Hippocampal formation (tissue), 2 donors: ENCODE measurements at regions not wholly inside any gene's neighbourhood (a gene's known extent, or its start where the extent isn't known, plus 50 kb on each side); places are given as distances from the start of the nearest gene placed in this dataset.

Experiments used
- DNase-seq, 2 donors: peaks; one replicate each; lab custom pipeline; 2025; lab: John Stamatoyannopoulos, UW

DNA sequence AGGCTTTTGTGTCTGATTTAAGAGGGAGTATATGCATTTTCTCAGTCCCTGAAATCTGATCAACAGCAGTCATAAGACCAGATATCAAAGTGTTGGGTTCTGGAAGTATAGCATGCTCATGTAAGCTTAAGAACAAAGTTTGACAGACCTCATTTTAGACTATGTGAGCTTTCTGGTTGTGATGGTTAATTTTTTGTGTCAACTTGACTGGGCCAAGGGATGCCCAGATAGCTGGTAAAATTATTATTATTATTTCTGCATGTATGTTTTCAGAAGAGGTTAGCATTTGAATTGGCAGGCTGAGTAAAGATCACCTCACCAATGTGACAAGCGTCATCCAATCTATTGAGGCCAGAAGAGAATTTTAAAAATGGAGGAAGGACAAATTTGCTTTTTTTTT, 63.5 kb upstream of the FRMD4A start:
- no peak for DNase-seq

DNA sequence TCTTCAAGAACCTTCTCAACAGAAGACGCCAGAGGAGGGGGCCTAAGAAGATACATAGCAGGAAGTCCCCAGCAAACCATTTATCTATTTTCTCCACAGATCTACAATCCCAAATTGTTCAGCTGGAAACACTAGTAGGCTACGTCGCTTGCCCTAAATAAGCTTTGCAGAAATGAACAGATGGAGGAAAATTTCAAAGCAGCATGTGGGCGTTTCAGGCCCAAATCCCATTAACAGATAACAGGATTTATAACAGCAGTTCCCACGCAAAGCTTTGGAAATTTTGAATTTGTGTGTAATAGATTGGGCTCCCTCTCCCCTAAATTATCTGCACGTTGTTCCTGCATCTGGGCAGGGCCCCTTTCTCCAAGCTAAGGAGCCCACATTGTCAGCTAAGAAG, 60.6 kb upstream of the FRMD4A start:
- DNase-seq, result peak in 1 of 2 donors; percentile 22

DNA sequence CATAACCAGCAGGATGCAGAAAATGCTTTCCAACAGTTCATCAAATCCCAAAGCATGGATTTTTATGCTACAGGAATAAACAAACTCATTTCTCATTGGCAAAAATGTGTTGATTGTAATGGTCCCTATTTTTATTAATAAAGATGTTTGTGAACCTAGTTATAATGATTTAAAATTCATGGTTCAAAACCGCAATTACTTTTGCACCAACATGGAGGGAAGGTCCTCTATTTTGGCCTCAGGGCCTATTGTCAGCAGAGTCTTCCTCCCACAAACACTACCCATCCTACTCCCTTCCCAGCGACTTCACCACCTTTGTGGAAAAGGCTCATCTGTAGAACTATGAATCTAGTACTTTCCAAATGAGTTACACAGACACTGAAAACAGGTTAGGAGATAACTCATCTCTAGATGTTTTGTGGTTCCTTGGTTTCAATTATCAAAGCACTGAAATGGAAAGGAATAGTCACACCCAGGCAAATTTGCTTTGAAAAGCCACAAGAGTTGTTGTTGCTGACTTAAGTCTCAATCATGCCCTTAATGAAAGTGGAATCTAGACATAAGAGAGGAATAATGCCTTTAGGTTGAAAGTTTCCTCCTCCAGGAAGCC, 59.4 kb upstream of the FRMD4A start:
- no peak for DNase-seq

DNA sequence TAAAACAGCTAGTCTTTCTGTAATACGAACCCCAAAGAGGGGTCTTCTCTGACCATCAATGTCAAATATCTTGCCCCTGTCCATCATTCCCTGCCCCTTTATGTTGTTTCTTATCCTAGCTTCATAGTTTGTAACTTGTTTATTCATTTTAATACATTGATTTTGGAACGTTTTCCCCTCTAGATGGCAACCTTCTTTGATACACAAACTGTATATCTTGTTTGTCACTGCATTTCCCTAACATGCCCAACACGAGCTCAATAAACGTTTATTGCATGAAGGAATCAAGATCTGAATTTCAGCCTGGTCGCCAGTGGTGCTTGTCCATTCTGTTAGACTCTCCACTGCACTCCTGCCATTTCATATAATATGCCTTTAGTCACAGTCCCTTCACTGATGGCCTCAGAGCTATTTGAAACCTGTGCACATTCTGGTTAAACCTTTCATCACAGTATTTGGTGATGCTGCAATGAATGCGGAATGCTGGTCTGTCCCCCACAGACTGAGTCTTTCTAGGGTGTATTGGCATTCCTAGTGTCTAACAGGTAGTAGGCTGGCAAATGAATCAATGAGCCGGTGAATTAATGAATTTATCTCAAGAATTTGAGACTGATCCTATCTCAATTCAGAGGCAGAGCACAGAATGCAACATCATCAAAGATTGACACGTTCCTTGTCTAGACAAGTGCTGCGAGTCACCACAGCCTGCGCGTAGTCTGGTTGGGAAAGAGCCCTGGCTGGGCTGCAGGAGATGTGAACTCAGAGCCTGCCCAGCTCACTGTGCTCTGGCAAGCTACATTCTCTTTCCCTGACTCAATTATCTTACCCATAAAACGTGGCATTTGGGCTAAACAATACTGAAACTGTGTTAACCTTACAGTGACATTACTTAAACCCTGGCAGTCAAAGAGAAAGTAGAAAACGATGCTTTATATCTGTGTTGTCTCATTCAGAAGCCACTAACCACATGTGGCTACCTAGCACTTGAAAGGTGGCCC, 55.2 kb upstream of the FRMD4A start:
- no peak for DNase-seq

DNA sequence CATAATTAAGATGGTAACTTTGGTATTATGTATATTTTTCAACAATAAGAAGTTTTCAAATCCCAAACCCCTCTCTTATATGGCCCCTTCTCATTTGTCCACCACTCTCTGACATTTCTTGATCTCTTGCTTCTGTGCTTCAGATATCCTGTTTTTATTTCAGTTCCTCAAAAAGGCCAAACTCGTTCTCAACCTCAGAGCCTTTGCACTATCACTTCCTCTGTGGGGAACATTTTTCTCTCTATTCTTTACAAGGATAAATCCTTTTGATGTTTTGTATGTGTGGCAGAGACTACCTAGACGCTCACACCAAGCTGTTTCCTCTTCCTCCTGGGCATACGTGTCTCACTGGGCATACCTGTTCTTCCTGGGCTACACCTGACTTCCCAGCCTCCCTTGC, 54.2 kb upstream of the FRMD4A start:
- no peak for DNase-seq

DNA sequence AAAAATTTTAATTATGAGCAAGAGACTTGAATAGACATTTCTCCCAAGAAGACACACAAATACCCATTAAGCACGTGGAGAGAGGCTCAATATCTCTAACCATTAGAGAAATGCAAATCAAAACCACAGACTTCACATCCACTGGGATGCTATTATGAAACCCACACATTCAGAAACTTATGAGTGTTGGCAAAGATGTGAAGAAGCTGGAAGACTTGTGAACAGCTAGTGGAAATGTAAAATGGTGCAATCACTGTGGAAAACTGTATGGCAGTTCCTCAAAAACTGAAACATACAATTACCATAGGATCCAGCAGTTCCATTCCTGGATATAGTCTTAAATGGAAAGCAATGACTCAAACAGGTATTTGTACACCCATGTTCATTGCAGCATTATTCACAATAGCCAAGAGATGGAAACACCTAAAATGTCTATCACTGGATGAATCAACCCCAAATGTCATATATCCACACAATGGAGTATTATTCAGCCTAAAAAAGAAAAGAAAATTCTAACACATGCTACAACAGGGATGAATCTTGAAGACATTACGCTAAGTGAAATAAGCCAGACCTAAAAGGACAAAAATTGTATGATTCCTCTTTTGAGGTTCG, 53.5 kb upstream of the FRMD4A start:
- DNase-seq, result no peak

DNA sequence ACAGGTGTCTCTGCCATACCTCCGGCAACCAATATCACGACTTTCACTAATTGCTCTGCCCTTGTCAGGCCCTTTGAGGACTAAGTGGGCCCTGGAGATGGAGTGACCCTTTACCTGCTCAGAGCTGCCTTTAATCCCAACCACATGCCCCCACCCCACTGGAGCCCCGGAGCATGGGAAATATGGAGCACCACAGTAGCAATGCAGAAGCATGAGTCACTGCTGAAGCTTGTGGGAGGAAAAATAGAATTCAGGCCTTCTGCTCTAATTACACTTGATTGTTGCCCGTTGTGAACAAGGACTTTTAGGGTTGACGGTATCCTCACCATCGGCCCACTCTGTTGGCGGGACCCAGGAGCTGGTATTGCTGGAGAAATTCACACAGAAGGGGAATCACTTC, 52.5 kb upstream of the FRMD4A start:
- peak in 1 of 2 donors; percentile 10 for DNase-seq

DNA sequence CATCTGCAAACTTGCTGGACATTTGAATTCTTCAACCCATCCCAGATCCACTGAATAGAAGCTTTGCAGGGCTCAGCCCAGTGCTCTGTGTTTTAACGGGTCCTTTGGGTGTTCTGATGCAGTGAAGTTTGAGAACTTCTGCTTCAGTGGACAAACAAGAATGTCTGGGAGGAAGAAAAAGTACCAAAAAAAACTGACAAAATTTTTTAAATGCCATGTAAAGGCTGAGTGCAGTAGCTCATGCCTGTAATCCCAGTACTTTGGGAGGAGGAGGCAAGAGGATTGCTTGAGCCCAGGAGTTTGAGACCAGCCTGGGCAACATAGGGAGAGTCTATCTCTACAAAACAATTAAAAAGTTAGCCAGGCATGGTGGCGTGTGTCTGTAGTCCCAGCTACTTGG, 51.8 kb upstream of the FRMD4A start:
- no peak for DNase-seq

DNA sequence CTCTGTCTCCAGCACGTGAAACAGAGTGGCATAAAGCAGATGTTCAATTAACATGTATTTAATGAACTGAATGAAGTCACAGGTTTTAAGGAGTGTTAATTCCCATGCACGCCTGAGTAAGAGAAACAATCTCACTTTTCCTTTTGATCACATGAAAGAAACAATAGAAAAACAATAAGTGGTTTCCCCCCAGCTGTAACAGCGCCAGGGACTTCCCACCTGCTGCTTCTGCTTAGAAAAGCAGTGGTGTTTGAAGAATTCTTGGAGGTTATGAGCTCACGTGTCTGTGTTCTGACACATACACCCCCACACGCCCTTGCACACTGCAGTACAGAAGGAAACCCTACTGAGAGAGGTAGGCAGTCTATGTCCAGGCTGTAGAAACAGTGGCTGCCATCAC, 51.3 kb upstream of the FRMD4A start:
- no peak for DNase-seq

DNA sequence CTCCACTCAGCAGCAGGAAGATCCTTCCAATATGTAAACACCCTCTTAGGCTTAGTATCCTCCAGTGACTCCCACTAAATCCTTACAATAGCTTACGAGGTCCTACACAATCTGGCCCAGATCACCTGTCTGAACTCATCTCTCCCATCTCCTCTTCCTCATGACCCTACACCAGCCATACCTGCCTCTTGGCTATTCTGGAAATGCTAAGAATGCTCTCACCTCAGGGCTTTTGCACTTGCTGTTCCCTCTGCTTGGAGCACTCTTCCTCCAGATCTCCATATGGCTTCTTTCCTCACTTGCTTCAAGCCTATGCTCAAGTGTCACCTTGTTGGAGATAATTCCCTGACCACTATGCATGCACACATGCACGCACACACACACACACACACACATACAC, 50.8 kb upstream of the FRMD4A start:
- no peak for DNase-seq

DNA sequence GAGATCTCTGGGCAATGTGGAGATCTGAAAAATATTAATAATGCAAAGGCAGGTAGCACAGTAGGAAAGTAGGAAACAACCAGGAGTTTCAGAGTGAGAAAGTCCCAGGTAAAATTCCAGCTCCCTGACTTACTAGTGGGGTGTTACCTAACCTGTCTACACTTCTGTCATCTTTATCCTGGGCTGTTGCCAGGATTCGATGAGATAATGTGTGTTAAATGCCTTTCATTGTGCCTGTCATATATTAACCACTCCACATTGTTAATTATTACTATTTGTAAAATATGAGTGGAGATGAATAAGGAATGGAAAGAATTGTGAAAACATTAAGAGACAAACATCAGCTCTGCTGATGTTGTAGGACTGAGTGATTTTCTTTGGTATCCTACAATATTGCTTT, 50.0 kb upstream of the FRMD4A start:
- no peak for DNase-seq
